ENCODE measurements at regions not wholly inside any gene's neighbourhood (a gene's known extent, or its start where the extent isn't known, plus 50 kb on each side); places are given as distances from the start of the nearest gene placed in this dataset.

GRCh38 chr13:26465514-26465913 is 92.0 kb upstream of the WASF3 start:
- TF ChIP-seq CTCF (conservative IDR thresholded peaks at IDR 0.05): no peak
- H3K27ac ChIP-seq: no peak overlapping the region

- no peak overlapping the region for H3K27ac ChIP-seq
- TF ChIP-seq CTCF (conservative IDR thresholded peaks at IDR 0.05): no peak
Measured at GRCh38 chr13:26465954-26466353, 91.5 kb upstream of the WASF3 start.

DNA sequence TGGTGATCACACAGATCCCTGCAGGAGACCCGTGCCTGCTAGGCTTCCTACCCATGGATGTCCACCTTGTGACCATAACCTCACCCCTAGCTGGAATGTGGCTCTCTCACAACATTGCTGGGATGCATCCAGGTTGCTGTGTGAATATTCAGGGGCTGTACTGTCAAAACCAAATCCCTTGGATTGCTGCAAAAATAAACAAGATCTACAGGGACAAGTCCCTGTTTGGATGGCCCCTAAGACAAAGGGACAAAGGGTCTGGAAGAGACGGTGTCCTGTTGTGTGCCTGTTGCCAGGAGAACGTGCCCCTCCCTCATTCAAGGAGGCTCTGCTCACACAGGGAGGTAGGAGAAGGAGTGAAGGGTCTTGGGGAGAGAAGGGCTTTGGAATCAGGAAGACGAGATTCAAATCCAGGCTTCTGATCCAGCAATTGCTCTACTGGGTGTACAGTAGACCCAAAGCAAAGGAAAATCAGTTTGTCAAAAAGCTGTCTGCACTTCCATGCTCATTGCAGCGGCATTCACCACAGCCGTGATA is 89.2 kb upstream of the WASF3 start:
- no peak overlapping the region for H3K27ac ChIP-seq

GRCh38 chr13:26469602-26470001 is 87.9 kb upstream of the WASF3 start:
- TF ChIP-seq CTCF (conservative IDR thresholded peaks at IDR 0.05): no peak
- H3K27ac ChIP-seq: no peak overlapping the region

More for the DNA sequence above, 89.2 kb upstream of the WASF3 start:
- TF ChIP-seq CTCF (conservative IDR thresholded peaks at IDR 0.05): no peak

- no peak overlapping the region for H3K27ac ChIP-seq
- TF ChIP-seq CTCF (conservative IDR thresholded peaks at IDR 0.05): no peak
Measured at GRCh38 chr13:26471807-26472206, 85.7 kb upstream of the WASF3 start.

DNA sequence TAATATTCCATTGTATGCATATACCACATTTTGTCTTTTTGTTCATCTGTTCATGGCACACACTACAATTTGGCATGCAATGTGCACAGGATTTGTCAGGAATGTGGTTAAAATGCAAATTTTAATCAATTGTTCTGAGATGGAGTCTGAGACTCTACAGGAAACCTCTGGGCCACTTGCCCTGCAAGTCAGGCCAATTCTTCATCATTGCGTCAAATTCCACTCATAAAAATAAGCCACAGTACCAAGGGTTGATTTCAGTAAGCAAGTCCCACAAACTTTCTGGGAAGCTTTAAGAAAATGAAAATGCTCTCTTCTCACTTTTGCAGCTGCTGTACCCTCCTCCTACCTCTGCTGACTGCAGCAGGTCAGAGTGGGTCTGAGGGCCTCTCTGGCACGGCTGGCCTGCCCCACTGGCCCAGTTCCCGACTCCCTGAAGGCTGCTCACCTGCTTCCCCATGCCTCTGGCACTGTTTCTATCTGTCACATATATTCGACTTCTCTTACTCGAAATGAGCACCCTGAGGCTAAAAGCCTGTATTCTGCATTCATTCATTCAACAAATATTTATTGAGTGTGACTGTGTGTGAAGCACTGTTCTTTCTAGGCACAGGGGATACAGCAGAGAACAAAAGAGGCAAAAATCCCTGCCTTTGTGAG is 83.8 kb upstream of the WASF3 start:
- TF ChIP-seq CTCF (conservative IDR thresholded peaks at IDR 0.05): no peak
- H3K27ac ChIP-seq: no peak overlapping the region

- no peak overlapping the region for H3K27ac ChIP-seq
- TF ChIP-seq CTCF (conservative IDR thresholded peaks at IDR 0.05): no peak
Measured at GRCh38 chr13:26474286-26474685, 83.2 kb upstream of the WASF3 start.

Measured in VCaP (cell line).